ENCODE measurements at regions not wholly inside any gene's neighbourhood (a gene's known extent, or its start where the extent isn't known, plus 50 kb on each side); places are given as distances from the start of the nearest gene placed in this dataset.

DNA sequence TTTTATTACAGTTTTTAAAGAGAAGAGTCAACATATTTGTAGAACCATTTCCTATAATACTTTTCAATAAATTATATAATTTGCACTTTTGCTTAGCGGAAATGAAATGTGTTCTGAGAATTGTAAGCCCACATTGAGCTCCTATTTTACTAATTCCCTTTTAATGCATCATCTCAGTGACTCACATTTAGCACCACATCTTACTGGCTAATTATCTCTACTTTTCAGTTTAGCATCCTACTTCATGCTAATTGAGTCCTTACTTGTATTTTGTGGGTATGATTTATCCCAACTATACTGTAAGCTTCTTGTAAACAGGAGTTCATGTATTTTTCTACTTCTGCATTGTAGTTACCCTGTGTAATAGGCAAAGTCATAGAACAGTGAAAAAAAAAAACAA lies 67.5 kb downstream of the TMX1 start:
- DNase-seq (ENCODE audit: low read depth) = no peak

DNA sequence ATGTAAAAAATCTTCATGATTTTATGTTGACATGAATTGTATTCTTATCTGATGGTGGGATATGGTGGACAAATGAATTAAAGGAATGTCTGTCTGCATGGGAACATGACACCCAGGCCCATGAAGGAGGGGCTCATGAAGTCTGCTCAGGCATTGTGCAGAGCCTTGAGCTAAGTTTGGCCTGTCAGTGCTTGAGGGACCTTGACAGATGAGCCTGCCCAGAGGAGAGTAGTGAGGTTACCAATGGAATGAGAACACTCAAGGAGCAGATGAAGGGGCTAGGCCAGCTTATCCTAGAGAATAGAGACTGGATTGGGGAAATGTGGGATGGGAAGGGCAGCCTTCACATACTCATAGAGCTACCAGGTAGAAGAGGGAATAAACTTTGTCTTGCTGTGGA lies 68.8 kb downstream of the TMX1 start:
- DNase-seq (ENCODE audit: low read depth) = no peak

DNA sequence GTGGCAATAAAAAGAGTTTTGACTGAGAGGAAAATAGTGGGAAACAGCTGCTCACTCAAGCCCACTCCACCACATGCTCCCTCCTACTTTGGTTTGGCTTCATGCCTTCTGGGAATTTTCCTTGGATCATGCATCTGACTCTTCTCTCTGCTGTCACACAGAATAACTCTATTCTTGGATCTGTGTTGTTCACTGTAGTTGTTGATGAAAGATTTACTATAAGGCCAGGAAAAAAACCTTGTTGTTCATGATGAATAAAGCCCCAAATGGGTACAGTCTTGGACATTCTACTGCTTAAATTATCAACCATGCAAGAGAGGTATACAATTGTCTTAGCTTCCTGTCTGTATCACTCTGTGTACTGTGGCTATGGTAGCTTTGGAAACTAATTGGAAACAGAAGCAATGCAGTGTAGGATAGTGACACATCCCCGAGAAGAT lies 70.5 kb downstream of the TMX1 start:
- DNase-seq (ENCODE audit: low read depth) = peak; percentile 70

DNA sequence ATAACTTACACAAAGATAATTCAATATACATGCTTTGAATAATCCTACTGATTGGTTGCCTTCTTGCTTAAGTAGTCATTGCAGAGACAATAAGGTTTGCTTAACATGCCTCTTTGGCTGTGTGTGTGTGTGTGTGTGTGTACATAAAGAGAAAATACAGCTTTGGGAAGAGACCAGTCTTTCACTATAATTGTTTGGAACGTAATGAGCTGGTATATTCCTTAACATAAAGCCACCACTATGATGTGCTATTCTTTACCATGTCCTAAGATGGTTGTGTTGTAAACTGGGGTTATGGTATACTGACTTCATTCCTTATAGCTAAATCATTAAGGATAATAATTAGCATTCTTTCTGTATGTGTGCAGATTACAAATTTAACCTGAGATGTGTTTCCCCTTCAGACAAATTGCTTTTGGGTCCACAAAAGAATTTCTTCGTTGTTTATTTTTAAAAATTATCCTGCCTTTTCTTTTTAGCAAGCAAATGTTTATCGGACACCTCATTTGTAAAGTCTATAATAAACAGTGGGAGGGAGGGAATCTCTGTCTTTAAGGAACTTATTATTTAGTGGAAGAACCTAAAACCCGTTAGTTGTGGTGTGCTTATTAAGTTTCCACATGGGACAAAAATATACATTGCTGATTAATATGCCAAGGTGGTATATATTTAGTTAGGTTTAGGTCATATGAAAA lies 74.4 kb downstream of the TMX1 start:
- no peak for DNase-seq (ENCODE audit: low read depth)

DNA sequence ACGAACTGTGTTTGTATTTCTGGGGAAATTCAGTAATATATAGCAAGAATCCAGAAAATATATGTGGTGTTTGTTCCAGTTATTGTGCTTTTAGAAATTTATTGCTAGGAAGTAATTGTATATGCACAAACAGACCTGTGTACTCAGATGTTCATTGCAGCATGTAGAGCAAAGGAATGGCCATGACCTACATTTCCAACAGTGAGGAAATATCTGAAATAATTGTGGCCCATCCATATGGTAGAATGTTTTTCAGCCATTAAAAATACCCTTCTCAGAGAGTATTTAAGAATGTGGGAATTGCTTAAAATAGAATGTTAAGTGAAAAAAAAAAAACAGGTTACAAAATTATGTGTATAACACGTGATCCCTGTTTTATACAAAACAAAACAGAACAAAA lies 77.3 kb downstream of the TMX1 start:
- peak; percentile 61 for DNase-seq (ENCODE audit: low read depth)

DNA sequence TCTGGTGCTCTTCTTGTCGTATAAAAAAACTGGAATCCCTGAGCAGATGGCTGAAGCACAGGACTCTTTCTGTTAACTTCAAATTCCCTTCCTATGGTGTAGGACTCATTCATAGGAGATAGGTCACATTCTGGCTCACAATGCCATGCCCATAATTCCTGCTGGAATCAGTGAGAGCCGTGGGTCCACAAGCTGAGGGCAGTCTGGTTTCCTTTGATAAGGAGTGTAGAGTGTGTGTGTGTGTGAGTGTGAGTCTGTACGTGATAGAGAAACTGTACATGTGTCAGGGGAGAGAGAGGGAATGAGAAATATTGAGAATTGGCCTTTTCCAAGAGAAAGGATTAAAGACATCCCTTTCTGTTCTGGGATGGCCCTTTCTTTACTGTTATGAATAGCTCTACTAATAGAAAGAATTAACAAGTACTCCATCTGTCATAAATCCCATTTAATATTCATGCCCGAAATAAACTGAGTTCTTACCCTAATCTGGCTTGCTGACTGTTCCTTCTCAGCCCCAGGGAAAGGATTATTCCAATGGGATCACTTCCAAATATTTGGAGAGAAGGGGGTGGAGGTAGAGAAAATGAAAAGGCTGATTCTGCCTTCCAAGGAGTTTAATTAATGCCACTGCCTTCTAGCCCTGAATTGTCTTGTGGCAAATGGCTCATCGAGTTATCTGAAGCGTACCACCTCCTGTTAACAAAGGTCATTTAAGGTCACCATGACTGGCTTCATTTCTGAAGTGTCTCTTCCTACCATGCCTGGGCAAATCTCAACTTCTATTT lies 79.0 kb downstream of the TMX1 start:
- no peak for DNase-seq (ENCODE audit: low read depth)

DNA sequence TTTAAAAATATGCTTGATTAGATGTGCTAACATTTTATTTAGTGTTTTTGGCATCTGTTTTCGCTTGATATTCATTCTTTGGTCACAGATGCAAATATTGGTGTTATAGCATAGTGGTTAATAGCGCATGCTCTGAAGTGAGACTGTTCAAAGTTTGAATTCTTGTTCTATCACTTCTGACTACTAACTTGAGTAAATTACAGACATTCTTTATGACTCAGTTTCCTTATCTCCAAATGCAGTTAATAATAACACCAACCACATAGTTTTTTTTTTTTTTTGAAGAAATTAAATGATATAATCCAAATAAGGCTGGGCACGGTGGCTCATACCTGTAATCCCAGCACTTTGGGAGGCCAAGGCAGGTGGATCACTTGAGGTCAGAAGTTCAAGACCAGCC lies 81.0 kb downstream of the TMX1 start:
- no peak for DNase-seq (ENCODE audit: low read depth)

DNA sequence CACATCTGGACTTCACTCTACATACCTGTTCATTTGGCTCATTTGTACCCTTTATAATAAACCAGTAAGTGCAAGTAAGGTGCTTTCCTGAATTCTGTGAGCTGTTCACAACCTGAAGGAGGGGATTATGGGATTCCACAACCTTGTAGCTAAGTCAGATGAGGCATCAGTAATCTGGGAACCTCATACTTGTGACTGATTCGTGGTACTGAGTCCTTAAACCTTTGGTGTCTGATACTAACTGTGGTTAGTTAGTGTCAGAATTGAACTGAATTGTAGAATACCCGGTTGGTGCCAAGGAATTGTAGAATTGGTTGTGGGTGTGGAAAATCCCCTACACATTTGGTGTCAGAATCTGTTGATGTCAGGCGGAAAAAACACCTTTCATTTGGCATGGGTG lies 83.4 kb downstream of the TMX1 start:
- DNase-seq (ENCODE audit: low read depth) = no peak

DNA sequence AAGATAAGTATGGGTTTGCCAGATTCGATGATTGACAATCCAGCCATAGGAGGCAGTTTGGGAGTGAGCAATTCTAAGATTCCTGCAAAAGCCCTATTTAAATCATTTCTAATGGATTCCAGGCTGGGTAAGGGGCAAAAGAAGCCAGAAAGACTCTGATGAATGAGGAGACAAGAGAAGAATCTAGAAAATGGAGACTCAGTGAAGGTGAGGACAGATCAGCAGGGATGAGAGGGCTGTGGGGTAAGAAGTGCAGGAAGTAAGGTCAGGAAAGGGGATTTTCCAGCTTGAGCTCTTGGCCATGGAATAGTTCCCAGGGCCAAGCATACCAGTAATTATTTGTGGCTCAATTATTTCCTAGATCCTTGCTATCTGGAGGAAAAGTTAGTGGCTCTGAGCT lies 87.3 kb downstream of the TMX1 start:
- peak; percentile 11 for DNase-seq (ENCODE audit: low read depth)

DNA sequence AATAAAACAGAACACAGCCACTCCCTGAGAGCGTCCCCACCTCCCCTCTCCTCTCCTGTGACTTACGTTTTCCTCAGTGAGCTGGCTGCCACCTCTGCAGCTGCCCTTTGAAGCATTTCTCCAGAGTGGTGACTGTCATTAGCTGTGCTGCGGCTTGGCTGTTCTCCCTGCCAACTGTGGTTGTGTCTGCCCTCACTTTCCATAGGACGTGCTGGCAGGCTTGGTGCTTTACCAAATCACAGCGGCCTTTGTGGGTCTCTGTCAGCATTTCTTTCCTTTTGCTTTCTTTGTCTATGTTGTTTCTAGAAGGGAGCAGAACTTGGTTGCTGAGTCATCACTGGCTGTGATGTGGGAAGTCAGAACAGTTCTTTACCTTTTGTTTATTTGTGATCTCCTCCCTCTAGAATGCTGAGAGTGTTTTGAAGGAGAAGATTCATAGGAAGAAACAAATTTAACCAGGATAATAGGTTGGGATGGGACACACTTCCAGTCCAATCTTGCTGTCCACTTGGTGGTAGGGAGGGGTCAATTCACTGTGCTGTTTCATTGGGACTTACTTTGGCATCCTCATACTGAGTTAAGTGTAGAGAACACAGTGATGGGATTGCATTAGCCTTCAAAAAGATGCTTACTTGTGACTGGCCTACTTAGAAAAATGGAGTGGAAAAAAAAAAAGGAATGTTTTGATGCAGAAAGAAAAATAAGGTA lies 88.2 kb downstream of the TMX1 start:
- DNase-seq (ENCODE audit: low read depth) = peak; percentile 27

DNA sequence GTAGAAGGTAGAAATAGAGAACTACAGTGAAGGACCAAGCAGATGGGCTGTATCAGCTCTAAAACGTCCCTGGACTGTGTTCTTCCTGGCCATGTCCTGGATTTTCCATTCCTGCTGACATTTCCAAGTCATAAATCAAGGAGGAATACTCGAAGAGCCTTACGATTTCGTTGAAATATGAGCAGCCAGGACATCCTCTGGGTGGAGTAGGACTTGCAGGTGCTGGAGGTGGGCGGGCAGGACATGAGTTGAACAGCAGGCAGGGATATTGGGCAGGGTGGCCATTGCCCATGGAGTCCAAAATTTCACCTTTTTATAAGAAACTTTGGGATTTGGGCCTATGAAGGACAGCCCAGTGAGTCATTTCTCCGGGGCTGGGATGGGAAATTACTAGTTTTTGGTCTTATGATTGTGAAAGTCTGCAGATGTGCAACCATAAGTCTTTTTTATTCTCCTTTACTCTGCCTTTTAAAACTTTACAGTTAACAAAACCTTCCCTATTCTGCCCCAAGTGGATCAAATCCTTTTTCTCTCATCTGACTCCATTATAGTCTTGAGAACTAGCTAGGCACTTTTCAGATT lies 88.8 kb downstream of the TMX1 start:
- DNase-seq (ENCODE audit: low read depth) = peak; percentile 46

DNA sequence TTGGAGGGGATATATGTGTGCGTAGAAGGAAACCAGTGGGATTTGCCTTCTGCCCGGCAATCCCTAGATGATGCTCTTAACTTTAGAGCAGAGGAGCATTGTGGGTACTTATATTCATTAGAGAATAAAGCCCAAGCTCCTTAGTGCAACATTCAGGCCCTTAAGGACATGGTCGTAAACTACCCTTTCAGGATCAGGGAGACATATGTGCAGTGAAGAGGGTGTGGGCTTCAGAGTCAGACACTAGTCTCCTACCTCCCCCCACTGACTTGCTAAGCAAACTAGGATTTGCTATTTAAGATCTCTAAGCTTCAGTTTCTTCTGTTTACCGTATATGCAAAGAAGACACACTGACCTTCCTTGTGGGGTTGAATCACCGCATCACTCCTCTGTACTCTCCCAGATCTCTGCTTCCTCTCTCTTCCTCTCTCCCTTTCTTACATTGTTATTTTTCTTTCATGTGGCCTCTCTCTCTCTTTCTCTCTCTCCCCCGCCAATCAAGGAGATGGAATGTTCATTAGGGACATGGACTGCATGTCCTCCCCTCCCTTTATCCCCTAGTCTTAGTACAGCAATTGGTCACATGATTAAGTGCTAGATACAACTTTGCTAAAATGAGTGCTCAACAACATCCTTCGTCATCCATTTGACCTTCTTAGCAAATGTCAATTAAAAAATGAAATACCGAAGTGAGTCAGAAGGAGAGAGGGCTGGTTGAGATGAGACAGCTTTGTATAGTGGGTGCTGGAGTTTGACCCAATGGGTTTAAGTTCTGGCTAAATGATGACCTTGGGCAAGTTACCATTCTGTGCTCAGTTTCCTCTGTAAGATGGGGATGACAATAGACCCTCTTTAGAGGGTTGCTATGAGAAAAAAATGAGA lies 91.7 kb downstream of the TMX1 start:
- no peak for DNase-seq (ENCODE audit: low read depth)

DNA sequence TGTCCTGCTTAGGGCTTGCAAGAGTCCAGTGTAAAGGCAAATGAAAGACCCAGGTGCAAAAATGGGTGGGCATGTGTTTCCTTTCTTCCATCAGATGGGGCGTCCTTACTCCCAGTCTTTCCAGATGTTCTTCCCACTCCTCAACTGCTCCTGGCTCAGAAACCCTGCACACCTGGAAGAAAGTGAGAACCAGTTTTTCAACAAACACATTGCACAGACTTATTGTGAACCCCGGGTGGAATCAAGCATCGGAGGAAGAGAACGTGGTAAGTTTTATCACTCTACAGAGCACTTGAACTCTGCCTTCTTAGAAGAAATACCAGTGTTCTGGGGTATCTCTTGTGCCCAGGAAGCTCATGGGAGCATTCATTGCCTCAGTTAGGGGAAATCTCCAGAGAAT lies 93.3 kb downstream of the TMX1 start:
- no peak for DNase-seq (ENCODE audit: low read depth)

DNA sequence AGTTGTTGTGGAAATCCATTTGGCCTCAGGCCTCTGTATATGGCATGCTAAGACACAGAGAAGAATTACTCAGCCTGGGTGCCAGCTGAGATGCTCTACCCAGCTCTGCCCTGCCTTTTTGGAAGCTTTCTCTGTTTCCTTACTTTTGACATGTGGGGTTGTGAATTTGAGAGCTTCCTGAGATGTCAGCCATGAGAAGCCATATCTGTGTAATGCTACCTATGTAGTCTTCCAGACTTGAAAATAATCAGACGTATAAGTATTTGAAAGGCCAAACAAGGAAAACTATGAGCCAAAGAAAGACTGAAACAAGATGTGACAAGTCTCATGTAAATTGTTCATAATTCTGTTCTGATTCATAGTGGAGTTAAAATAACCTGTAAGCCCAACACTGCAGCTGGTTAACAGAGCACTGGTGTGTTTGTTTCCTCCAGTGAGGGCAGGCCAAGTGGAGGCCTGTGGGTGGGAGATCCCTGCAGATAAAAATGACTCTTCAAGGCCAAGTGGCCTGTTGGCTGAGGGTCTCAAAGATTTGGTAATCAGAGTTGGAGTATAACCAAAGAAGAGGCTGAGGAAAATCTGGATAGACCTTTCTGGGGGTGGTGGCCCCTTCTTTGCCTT lies 94.0 kb downstream of the TMX1 start:
- DNase-seq (ENCODE audit: low read depth) = peak; percentile 52

DNA sequence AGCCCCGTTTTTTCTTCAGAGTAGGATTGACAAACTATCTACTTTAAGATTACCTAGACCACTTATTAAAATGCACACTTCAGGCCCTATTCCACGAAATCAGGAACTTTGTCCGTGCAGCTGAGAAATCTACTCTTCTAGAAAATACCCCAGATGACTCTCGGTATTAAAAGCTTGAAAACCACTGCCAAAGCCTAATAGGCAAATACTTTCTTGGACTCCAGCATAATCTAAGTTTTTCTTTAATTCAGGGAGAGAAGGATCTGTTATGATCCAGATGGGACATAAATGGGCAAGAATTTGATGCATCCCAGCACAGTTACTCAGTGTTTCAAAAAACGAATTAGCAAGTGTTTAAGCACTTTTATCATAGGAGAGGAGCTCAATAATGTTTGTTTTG lies 94.5 kb downstream of the TMX1 start:
- DNase-seq (ENCODE audit: low read depth) = no peak

DNA sequence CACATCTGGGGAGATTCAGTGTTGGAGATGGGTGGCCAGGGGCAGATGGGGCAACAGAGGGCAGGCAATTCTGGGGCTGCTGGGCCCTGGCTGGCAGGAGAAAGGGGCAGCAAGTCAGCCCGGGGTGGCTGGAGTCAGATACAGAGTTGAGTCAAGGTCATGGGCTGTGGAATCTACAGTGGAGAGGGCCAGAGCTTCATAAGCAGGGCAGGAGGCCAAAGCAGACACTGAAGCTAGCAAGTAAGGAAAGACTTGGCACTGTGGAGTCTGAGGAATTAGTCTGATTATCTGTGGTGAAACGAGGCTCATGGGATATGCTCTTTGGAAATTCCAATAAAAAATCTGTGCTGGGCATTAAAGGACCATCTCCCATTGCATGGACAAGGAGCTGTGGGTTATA lies 95.5 kb downstream of the TMX1 start:
- peak; percentile 79 for DNase-seq (ENCODE audit: low read depth)

DNA sequence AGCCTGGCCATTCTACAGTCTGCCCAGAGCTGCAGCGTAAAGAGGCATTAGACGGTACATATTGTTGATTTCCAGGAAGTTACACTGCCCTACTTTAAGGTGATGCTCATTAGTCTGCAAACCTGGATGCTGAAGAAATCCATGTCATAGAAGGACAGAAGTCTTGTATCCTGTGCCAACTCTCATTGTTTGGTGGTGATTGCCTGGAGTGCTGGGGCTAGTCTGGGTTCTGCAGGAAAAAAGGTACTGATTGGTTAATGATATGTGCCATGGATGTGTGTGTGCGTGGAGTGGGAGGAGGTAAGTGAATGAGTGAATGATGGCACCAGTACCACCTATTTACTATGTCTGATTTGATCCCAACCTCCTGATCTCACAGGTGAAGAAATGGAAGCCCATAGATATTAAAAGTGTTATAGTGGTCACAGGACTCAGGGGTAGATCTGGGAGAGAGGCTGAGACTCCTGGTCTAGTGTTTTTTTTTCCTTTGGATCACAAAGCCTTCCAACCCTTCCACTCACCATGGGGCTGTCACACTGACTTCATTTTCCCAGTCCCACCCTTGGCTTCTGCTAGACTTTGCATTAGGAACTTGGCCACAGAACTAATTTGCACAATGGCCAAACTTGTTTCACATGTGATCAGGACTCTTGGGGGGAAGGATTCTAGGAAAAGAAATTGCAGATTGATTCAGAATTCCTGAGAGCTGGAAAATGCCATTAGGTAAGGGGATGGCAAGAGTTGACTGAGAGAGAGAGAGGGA lies 96.1 kb downstream of the TMX1 start:
- no peak for DNase-seq (ENCODE audit: low read depth)

DNA sequence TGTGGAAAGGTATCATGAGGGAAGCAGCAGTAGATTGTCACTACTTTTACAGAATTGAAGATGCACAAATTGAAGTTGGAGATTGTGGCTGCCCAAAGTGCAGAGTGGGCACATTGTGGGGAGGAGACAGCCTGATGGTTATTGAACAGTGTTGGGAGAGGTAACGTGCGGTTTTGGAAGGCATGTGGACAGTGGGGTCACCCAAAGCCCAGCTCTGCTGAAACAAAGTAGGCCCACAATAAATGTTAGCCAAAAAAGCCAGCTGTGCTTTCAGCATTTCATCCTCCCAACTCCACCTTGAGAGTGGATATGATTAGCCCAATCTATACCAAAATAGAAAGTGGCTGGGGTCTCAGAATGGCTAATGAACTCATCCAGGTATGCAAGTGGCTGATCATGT lies 96.7 kb downstream of the TMX1 start:
- DNase-seq (ENCODE audit: low read depth) = no peak

DNA sequence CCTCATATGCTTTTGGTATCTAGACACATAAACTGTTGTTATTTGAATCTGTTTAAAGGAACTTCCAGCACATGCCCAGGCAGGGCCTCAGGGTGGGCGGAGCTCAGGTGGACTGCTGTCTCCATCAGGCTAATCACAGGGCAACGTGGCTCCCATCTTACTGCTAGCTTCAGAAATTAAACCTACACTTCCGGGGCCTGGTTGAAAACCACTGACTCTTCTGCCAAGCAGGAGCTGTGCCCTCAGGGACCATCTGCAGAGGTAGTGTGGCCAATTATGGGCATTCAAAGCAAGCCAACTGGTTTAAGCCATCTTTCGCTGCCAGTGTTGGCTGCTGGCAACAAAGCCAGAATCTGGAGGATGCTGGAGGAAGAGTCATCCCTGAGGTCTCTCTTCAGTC lies 97.5 kb downstream of the TMX1 start:
- DNase-seq (ENCODE audit: low read depth) = no peak

DNA sequence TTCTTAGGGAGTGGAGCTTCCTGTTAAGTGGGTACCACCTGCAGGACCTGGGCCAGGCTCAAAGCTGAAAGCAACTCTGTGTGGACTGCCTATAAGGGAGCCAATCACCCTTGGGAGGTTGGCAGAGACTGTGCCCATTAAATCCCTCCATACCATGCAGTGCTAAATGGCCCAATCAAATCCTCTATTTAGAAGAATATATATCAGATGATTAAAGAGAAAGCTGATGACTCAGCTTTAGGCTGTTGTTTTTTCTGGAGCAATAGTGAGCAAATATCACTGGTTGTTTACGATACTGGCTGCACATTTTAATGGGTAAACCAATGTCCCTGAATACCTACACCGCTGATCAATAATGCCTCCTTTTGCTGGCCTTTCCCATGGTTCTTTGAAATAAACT lies 101.3 kb downstream of the TMX1 start:
- DNase-seq (ENCODE audit: low read depth) = no peak

DNA sequence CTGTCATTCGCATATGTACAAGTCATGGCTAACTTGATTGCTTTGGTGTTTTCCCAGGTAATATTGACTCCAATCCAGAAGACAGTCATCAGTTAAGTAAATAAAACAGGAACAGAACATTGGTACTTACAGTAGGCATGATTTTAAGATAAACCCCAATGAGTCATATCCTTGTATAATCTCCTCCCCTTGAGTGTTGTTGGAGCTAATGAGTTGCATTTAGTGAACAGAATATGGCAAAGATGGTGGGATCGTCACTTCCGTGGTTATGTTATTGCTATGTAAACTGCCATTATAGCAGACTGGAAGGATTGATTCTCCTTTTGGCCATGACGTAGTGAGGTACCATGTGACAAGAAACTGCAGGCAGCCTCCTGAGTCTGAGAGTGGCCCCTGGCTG lies 102.2 kb downstream of the TMX1 start:
- no peak for DNase-seq (ENCODE audit: low read depth)

Measured in fibroblast of gingiva (primary cell).